ENCODE measurements at regions not wholly inside any gene's neighbourhood (a gene's known extent, or its start where the extent isn't known, plus 50 kb on each side); places are given as distances from the start of the nearest gene placed in this dataset.
"Not testable (repeated sequence)": the region's sequence is repeated elsewhere in the genome, so short reads cannot be mapped to it uniquely, and the experiment has no call there.

DNA sequence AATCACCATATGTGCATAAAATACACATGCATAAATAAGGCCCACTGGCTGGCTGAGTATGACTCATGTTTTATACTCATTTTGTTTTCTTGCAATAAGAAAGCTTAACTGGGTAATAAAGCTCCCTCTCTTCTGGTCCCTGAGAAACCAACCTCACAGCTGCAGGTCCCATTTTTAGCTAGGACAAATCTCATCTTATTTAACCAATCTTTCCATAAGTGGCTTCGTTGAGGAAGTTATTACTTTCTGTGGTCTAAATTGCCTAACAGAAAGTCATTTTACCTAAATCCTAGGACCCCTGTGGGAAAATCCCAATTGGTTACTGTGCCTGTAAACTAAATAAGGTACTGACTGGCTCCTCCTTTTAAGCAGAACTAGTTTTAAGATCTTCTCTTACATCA is 232.8 kb upstream of the FBXO33 start:
- Histone ChIP-seq H3K27me3 (ENCODE audit: control insufficient read depth, insufficient read depth, low read length, poor library complexity, severe bottlenecking) (no peaks in the 10 kb centered on the region), H3K9me3 (ENCODE audit: control insufficient read depth, low read length) (no peaks in the 10 kb centered on the region), H3K4me3 (ENCODE audit: low read length) (no peak overlapping the region), H3K27ac (ENCODE audit: low read depth, low read length) (no peak overlapping the region), H3K4me1 (ENCODE audit: control insufficient read depth, insufficient read depth, low read length) (peaks cover 4% of the 10 kb centered on the region), H3K36me3 (ENCODE audit: control insufficient read depth, insufficient read depth, low read length) (no peaks in the 10 kb centered on the region), H3K9ac (ENCODE audit: extremely low read depth, low read length, poor library complexity, severe bottlenecking) (no peak overlapping the region)
- Mint-ChIP-seq H3K27me3 (ENCODE audit: insufficient read depth) (no peaks in the 10 kb centered on the region), H3K36me3 (ENCODE audit: low read depth) (no peaks in the 10 kb centered on the region), H3K4me3 (no peak overlapping the region), H3K4me1 (no peaks in the 10 kb centered on the region), H3K9me3 (peaks cover 4% of the 10 kb centered on the region), H3K27ac (no peak overlapping the region)
- 80 to 95% methylated on average over 1 of the region's 1 CpG for WGBS, 2 experiments (ENCODE audit: insufficient coverage in 1 of 2, insufficient read length in 1 of 2)
- TF ChIP-seq, protein P1, sequence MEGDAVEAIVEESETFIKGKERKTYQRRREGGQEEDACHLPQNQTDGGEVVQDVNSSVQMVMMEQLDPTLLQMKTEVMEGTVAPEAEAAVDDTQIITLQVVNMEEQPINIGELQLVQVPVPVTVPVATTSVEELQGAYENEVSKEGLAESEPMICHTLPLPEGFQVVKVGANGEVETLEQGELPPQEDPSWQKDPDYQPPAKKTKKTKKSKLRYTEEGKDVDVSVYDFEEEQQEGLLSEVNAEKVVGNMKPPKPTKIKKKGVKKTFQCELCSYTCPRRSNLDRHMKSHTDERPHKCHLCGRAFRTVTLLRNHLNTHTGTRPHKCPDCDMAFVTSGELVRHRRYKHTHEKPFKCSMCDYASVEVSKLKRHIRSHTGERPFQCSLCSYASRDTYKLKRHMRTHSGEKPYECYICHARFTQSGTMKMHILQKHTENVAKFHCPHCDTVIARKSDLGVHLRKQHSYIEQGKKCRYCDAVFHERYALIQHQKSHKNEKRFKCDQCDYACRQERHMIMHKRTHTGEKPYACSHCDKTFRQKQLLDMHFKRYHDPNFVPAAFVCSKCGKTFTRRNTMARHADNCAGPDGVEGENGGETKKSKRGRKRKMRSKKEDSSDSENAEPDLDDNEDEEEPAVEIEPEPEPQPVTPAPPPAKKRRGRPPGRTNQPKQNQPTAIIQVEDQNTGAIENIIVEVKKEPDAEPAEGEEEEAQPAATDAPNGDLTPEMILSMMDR (conservative IDR thresholded peaks at IDR 0.05), result no peak
- no peak for DNase-seq

GRCh38 chr14:39664646-39665045 is 232.4 kb upstream of the FBXO33 start:
- Mint-ChIP-seq H3K9me3 (peaks cover 4% of the 10 kb centered on the region), H3K27me3 (ENCODE audit: insufficient read depth) (no peaks in the 10 kb centered on the region), H3K4me1 (no peaks in the 10 kb centered on the region), H3K4me3 (no peak overlapping the region), H3K36me3 (ENCODE audit: low read depth) (no peaks in the 10 kb centered on the region), H3K27ac (no peak overlapping the region)
- Histone ChIP-seq H3K9me3 (ENCODE audit: control insufficient read depth, low read length) (no peaks in the 10 kb centered on the region), H3K27me3 (ENCODE audit: control insufficient read depth, insufficient read depth, low read length, poor library complexity, severe bottlenecking) (no peaks in the 10 kb centered on the region), H3K9ac (ENCODE audit: extremely low read depth, low read length, poor library complexity, severe bottlenecking) (no peak overlapping the region), H3K36me3 (ENCODE audit: control insufficient read depth, insufficient read depth, low read length) (no peaks in the 10 kb centered on the region), H3K4me3 (ENCODE audit: low read length) (no peak overlapping the region), H3K4me1 (ENCODE audit: control insufficient read depth, insufficient read depth, low read length) (peaks cover 4% of the 10 kb centered on the region), H3K27ac (ENCODE audit: low read depth, low read length) (no peak overlapping the region)
- TF ChIP-seq, protein P1 (conservative IDR thresholded peaks at IDR 0.05), result no peak
- 100% methylated on average over 1 of the region's 1 CpG for WGBS, 2 experiments (ENCODE audit: insufficient coverage in 1 of 2, insufficient read length in 1 of 2)
- no peak for DNase-seq

- TF ChIP-seq, protein P1 (conservative IDR thresholded peaks at IDR 0.05), result no peak
- no peak for DNase-seq
- Mint-ChIP-seq H3K36me3 (ENCODE audit: low read depth) (no peaks in the 10 kb centered on the region), H3K27ac (no peak overlapping the region), H3K4me1 (no peaks in the 10 kb centered on the region), H3K9me3 (peaks cover 29% of the 10 kb centered on the region), H3K27me3 (ENCODE audit: insufficient read depth) (no peaks in the 10 kb centered on the region), H3K4me3 (no peak overlapping the region)
- Histone ChIP-seq H3K4me3 (ENCODE audit: low read length) (no peak overlapping the region), H3K9me3 (ENCODE audit: control insufficient read depth, low read length) (peaks cover 7% of the 10 kb centered on the region), H3K4me1 (ENCODE audit: control insufficient read depth, insufficient read depth, low read length) (no peaks in the 10 kb centered on the region), H3K36me3 (ENCODE audit: control insufficient read depth, insufficient read depth, low read length) (no peaks in the 10 kb centered on the region), H3K27ac (ENCODE audit: low read depth, low read length) (no peak overlapping the region), H3K9ac (ENCODE audit: extremely low read depth, low read length, poor library complexity, severe bottlenecking) (no peak overlapping the region), H3K27me3 (ENCODE audit: control insufficient read depth, insufficient read depth, low read length, poor library complexity, severe bottlenecking) (no peaks in the 10 kb centered on the region)
- 86 to 87% methylated on average over 1 of the region's 1 CpG for WGBS, 2 experiments (ENCODE audit: insufficient coverage in 1 of 2, insufficient read length in 1 of 2)
Measured at GRCh38 chr14:39641224-39641623, 209.0 kb upstream of the FBXO33 start.

GRCh38 chr14:39639009-39639408 is 206.8 kb upstream of the FBXO33 start:
- DNase-seq; H3K27ac ChIP-seq (ENCODE audit: low read depth, low read length); H3K4me1 Mint-ChIP-seq; H3K36me3 ChIP-seq (ENCODE audit: control insufficient read depth, insufficient read depth, low read length); H3K27me3 Mint-ChIP-seq (ENCODE audit: insufficient read depth); H3K4me1 ChIP-seq (ENCODE audit: control insufficient read depth, insufficient read depth, low read length); H3K4me3 Mint-ChIP-seq; H3K27ac Mint-ChIP-seq; H3K9me3 ChIP-seq (ENCODE audit: control insufficient read depth, low read length); H3K4me3 ChIP-seq (ENCODE audit: low read length); H3K36me3 Mint-ChIP-seq (ENCODE audit: low read depth); H3K9ac ChIP-seq (ENCODE audit: extremely low read depth, low read length, poor library complexity, severe bottlenecking); H3K27me3 ChIP-seq (ENCODE audit: control insufficient read depth, insufficient read depth, low read length, poor library complexity, severe bottlenecking): not testable (repeated sequence)
- peaks cover 36% of the 10 kb centered on the region for H3K9me3 Mint-ChIP-seq
- WGBS, 2 experiments (ENCODE audit: insufficient coverage in 1 of 2, insufficient read length in 1 of 2), result 91 to 94% methylated on average over 11 to 12 of the region's 12 CpGs
